GM19043 (cell line): ENCODE measurements at regions not wholly inside any gene's neighbourhood (a gene's known extent, or its start where the extent isn't known, plus 50 kb on each side); places are given as distances from the start of the nearest gene placed in this dataset.
"Not testable (repeated sequence)": the region's sequence is repeated elsewhere in the genome, so short reads cannot be mapped to it uniquely, and the experiment has no call there.

ENCODE experiments used
- ATAC-seq: cut with Tn5 transposase; IDR thresholded peaks from one replicate; pipeline ENCODE4 v1.9.1; 2021; ENCODE audit warnings: low read depth; ENCODE audit not compliant: unreplicated experiment

- no peak for ATAC-seq
Measured at GRCh38 chr1:232579958-232580941, 49.7 kb downstream of the SIPA1L2 start.

GRCh38 chr1:232579466-232579865, 50.5 kb downstream of the SIPA1L2 start:
- ATAC-seq = no peak

GRCh38 chr1:232578651-232579195, 51.2 kb downstream of the SIPA1L2 start:
- peak; percentile 80 for ATAC-seq

GRCh38 chr1:232577772-232578171, 52.2 kb downstream of the SIPA1L2 start:
- no peak for ATAC-seq

GRCh38 chr1:232576537-232576936, 53.4 kb downstream of the SIPA1L2 start:
- ATAC-seq = no peak

GRCh38 chr1:232575763-232576040, 54.2 kb downstream of the SIPA1L2 start:
- ATAC-seq = no peak

- no peak for ATAC-seq
Measured at GRCh38 chr1:232574889-232575762, 54.8 kb downstream of the SIPA1L2 start.

- ATAC-seq = no peak
Measured at GRCh38 chr1:232574077-232574476, 55.9 kb downstream of the SIPA1L2 start.

GRCh38 chr1:232571523-232571922, 58.4 kb downstream of the SIPA1L2 start:
- ATAC-seq = no peak

GRCh38 chr1:232570007-232570406, 59.9 kb downstream of the SIPA1L2 start:
- ATAC-seq = no peak

- ATAC-seq = not testable (repeated sequence)
Measured at GRCh38 chr1:232569554-232569921, 60.4 kb downstream of the SIPA1L2 start.

GRCh38 chr1:232568906-232569553, 60.9 kb downstream of the SIPA1L2 start:
- ATAC-seq = no peak

- ATAC-seq = no peak
Measured at GRCh38 chr1:232568331-232568852, 61.5 kb downstream of the SIPA1L2 start.

- no peak for ATAC-seq
Measured at GRCh38 chr1:232566093-232566492, 63.8 kb downstream of the SIPA1L2 start.

- ATAC-seq = no peak
Measured at GRCh38 chr1:232562855-232563510, 67.0 kb downstream of the SIPA1L2 start.

- ATAC-seq = no peak
Measured at GRCh38 chr1:232561381-232561780, 68.6 kb downstream of the SIPA1L2 start.

GRCh38 chr1:232560940-232561339, 69.0 kb downstream of the SIPA1L2 start:
- no peak for ATAC-seq

- ATAC-seq = no peak
Measured at GRCh38 chr1:232558954-232559353, 71.0 kb downstream of the SIPA1L2 start.

- ATAC-seq = no peak
Measured at GRCh38 chr1:232557502-232558191, 72.3 kb downstream of the SIPA1L2 start.
